LNCaP clone FGC (cell line): ENCODE measurements at regions not wholly inside any gene's neighbourhood (a gene's known extent, or its start where the extent isn't known, plus 50 kb on each side); places are given as distances from the start of the nearest gene placed in this dataset.

Source experiments
- DNase-seq: peaks from one replicate; pipeline ENCODE4 v3.0.0-alpha.2; 2011; ENCODE audit warnings: low read depth
- H3K4me3 ChIP-seq: 2 replicates; pipeline ENCODE4 v1.5.1; 2011; ENCODE audit warnings: mild to moderate bottlenecking, low read depth, low read length, control low read depth
- CTCF ChIP-seq: IDR thresholded peaks from 2 replicates; pipeline ENCODE4 v1.5.1; 2012; ENCODE audit warnings: mild to moderate bottlenecking; ENCODE audit not compliant: control insufficient read depth, insufficient read depth; ENCODE audit errors: extremely low read depth

- TF ChIP-seq CTCF, result no peak
- no peak overlapping the region for H3K4me3 ChIP-seq
- DNase-seq, result no peak
Observed at GRCh38 chr1:48054232-48054631, 57.0 kb upstream of the TRABD2B start.

GRCh38 chr1:48052923-48053291 lies 55.7 kb upstream of the TRABD2B start:
- DNase-seq, result no peak
- TF ChIP-seq CTCF, result no peak
- no peak overlapping the region for H3K4me3 ChIP-seq

- TF ChIP-seq CTCF, result no peak
- no peak overlapping the region for H3K4me3 ChIP-seq
- no peak for DNase-seq
Observed at GRCh38 chr1:48051466-48052126, 54.4 kb upstream of the TRABD2B start.

- TF ChIP-seq CTCF, result no peak
- DNase-seq, result no peak
- H3K4me3 ChIP-seq, result no peak overlapping the region
Observed at GRCh38 chr1:48049823-48050535, 52.8 kb upstream of the TRABD2B start.

GRCh38 chr1:48048980-48049379 lies 51.8 kb upstream of the TRABD2B start:
- no peak for TF ChIP-seq CTCF
- no peak overlapping the region for H3K4me3 ChIP-seq
- no peak for DNase-seq

GRCh38 chr1:48048064-48048463 lies 50.9 kb upstream of the TRABD2B start:
- DNase-seq, result no peak
- no peak for TF ChIP-seq CTCF
- H3K4me3 ChIP-seq, result no peak overlapping the region

GRCh38 chr1:48047116-48047515 lies 49.9 kb upstream of the TRABD2B start:
- TF ChIP-seq CTCF, result no peak

More at GRCh38 chr1:48047116-48047515, 49.9 kb upstream of the TRABD2B start:
- no peak for DNase-seq
- no peak overlapping the region for H3K4me3 ChIP-seq
